Skeletal muscle tissue (tissue), 3 donors: ENCODE measurements at regions not wholly inside any gene's neighbourhood (a gene's known extent, or its start where the extent isn't known, plus 50 kb on each side); places are given as distances from the start of the nearest gene placed in this dataset.

Experiments used
- H3K27ac ChIP-seq: one replicate; pipeline ENCODE4 v1.7.0; 2013; ENCODE audit warnings: mild to moderate bottlenecking, low read depth, low read length, inconsistent platforms
- H3K27me3 ChIP-seq, 3 donors: one replicate each; pipeline ENCODE4 v1.7.0; 2013; ENCODE audit warnings: low read length in 3 of 3; ENCODE audit not compliant: control insufficient read depth in 3 of 3, insufficient read depth in 3 of 3
- H3K36me3 ChIP-seq, 3 donors: one replicate each; pipeline ENCODE4 v1.7.0; 2013; ENCODE audit warnings: low read length in 3 of 3; ENCODE audit not compliant: control insufficient read depth in 3 of 3, insufficient read depth in 3 of 3
- H3K4me1 ChIP-seq, 3 donors: one replicate each; pipeline ENCODE4 v1.7.0; 2013; ENCODE audit warnings: low read length in 3 of 3, mild to moderate bottlenecking in 3 of 3; ENCODE audit not compliant: control insufficient read depth in 3 of 3, insufficient read depth in 3 of 3
- H3K4me3 ChIP-seq, 3 donors: one replicate each; pipeline ENCODE4 v1.7.0; 2013; ENCODE audit warnings: low read length in 3 of 3
- H3K9ac ChIP-seq, 3 donors: one replicate each; pipeline ENCODE4 v1.7.0; 2013; ENCODE audit warnings: low read length in 3 of 3, mild to moderate bottlenecking in 3 of 3, moderate library complexity in 2 of 3, low read depth in 1 of 3
- H3K9me3 ChIP-seq, 3 donors: one replicate each; pipeline ENCODE4 v1.7.0; 2013; ENCODE audit warnings: low read length in 3 of 3; ENCODE audit not compliant: control insufficient read depth in 3 of 3
- donor health status: Osteomylitis.

GRCh38 chr17:33804401-33804800, 450.7 kb upstream of the CCL2 start:
- Histone ChIP-seq H3K9ac (no peak overlapping the region), H3K36me3 (no peaks in the 10 kb centered on the region), H3K4me1 (no peaks in the 10 kb centered on the region), H3K9me3 (no peaks in the 10 kb centered on the region), H3K4me3 (no peak overlapping the region), H3K27ac (no peak overlapping the region), H3K27me3 (peaks cover 0 to 4% (median 3%) of the 10 kb centered on the region in 3 donors)

- Histone ChIP-seq H3K27ac (no peak overlapping the region), H3K36me3 (no peaks in the 10 kb centered on the region), H3K9me3 (no peaks in the 10 kb centered on the region), H3K4me1 (no peaks in the 10 kb centered on the region), H3K4me3 (no peak overlapping the region), H3K9ac (no peak overlapping the region), H3K27me3 (peaks cover 0 to 3% (median 0%) of the 10 kb centered on the region in 3 donors)
Measured at GRCh38 chr17:33806631-33807030, 448.5 kb upstream of the CCL2 start.

GRCh38 chr17:33809748-33810147, 445.3 kb upstream of the CCL2 start:
- no peaks in the 10 kb centered on the region for H3K9me3 ChIP-seq
- H3K4me1 ChIP-seq: no peaks in the 10 kb centered on the region
- H3K4me3 ChIP-seq: no peak overlapping the region
- H3K9ac ChIP-seq: no peak overlapping the region
- peaks cover 0 to 3% (median 0%) of the 10 kb centered on the region in 3 donors for H3K27me3 ChIP-seq
- H3K36me3 ChIP-seq: no peaks in the 10 kb centered on the region
- H3K27ac ChIP-seq: no peak overlapping the region

DNA sequence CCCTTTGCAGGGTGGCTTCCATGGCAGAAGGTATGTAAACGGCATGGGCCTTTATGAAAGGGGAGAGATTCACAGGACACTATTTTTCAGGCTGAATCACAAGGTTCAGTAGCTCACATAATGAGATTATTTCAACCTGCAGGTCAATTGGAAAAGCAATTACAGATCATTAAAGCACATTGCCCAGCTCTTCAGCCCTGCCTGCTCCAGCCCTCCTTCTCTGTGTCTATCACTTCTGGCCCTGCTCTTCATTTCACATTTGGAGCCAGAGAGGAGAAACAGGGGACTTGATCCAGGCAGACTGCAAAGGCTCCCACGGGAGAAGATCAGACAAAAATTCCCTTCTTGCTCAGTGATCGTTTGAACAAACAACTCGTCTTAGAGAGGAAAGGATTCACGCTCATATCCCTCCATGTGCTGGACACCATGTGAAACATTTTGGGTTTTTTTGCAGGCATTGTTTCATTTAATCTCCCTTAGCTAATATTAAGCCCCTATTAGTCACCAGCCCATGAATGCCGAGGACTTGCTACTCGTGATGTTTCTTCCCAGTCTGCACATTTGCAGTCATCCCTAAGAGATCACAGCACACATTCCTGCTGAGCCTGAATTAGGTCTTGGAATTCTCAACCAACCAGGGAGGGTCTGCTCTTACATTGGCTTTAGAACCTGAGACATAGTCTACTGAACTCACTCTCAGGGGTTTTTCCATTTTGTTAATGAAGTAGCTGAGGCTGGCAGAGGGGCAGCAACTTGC, 443.9 kb upstream of the CCL2 start:
- Histone ChIP-seq H3K9ac (no peak overlapping the region), H3K4me3 (no peak overlapping the region), H3K27me3 (peaks cover 0 to 8% (median 4%) of the 10 kb centered on the region in 3 donors), H3K27ac (no peak overlapping the region), H3K9me3 (no peaks in the 10 kb centered on the region), H3K4me1 (no peaks in the 10 kb centered on the region), H3K36me3 (no peaks in the 10 kb centered on the region)

DNA sequence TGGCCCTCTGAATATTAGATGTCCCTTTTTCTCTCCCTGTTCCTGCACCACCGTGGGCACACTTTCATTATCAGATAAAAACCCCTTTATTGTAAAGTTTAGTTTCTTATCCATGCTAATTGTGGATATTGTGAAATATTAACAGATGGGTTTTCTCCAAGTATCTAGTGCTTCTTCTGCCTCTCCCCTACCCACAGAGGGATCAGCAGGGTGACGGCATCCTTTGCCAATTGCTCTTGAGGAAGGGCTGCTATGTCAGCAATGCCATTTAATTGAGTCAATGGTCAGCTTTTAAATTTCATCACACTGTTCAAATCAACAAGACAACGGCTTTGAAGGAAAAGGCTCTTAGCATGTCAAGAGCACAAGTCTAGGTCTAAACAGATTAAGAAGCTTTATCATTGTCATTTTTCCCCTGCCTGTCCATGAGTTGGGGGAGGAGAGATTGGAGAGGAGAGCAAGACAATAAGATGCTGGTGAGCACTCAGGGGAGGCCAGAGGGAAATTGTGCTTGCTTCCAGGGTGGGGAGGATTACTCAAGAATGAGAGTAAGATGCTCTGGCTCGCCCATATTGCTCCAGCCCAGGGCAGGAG, 443.0 kb upstream of the CCL2 start:
- no peaks in the 10 kb centered on the region for H3K36me3 ChIP-seq
- H3K4me3 ChIP-seq: no peak overlapping the region
- H3K27me3 ChIP-seq: peaks cover 3 to 15% (median 4%) of the 10 kb centered on the region in 3 donors
- H3K9me3 ChIP-seq: no peaks in the 10 kb centered on the region
- H3K4me1 ChIP-seq: no peaks in the 10 kb centered on the region
- H3K27ac ChIP-seq: no peak overlapping the region
- H3K9ac ChIP-seq: no peak overlapping the region

DNA sequence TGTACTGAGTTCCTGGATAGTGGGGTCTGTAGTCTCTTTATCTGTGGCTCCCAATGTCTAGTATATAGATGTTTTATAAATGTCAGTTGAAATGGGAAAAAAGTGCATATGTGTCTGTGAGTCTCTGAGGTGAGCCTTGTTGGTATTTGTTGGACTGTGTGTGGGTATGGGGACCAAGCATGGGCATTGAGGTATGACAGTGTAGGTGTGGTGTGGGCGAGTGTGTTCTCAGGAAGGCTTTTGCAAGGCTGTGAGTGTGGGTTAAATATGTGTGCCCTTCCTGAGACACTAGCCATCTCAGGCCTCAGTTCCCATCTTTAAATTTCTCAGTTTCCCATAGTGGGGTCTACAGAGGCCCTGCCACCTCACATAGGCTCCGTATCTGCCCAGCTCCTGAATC, 440.2 kb upstream of the CCL2 start:
- H3K27me3 ChIP-seq: peaks cover 7 to 28% (median 14%) of the 10 kb centered on the region in 3 donors
- H3K9ac ChIP-seq: no peak overlapping the region
- no peaks in the 10 kb centered on the region for H3K36me3 ChIP-seq

GRCh38 chr17:33816036-33816435, 439.0 kb upstream of the CCL2 start:
- Histone ChIP-seq H3K27ac (no peak overlapping the region), H3K4me3 (no peak overlapping the region), H3K27me3 (peaks cover 7 to 28% (median 14%) of the 10 kb centered on the region in 3 donors), H3K9me3 (no peaks in the 10 kb centered on the region), H3K4me1 (no peaks in the 10 kb centered on the region), H3K36me3 (no peaks in the 10 kb centered on the region), H3K9ac (no peak overlapping the region)

More for the DNA sequence above, 440.2 kb upstream of the CCL2 start:
- H3K4me3 ChIP-seq: no peak overlapping the region
- no peak overlapping the region for H3K27ac ChIP-seq
- no peaks in the 10 kb centered on the region for H3K4me1 ChIP-seq
- H3K9me3 ChIP-seq: no peaks in the 10 kb centered on the region

- H3K4me1 ChIP-seq: no peaks in the 10 kb centered on the region
- H3K9ac ChIP-seq: no peak overlapping the region
- H3K27ac ChIP-seq: no peak overlapping the region
- no peaks in the 10 kb centered on the region for H3K9me3 ChIP-seq
- H3K4me3 ChIP-seq: no peak overlapping the region
- no peaks in the 10 kb centered on the region for H3K36me3 ChIP-seq
- peaks cover 7 to 30% (median 18%) of the 10 kb centered on the region in 3 donors for H3K27me3 ChIP-seq
Measured at GRCh38 chr17:33816842-33817617, 438.1 kb upstream of the CCL2 start.

DNA sequence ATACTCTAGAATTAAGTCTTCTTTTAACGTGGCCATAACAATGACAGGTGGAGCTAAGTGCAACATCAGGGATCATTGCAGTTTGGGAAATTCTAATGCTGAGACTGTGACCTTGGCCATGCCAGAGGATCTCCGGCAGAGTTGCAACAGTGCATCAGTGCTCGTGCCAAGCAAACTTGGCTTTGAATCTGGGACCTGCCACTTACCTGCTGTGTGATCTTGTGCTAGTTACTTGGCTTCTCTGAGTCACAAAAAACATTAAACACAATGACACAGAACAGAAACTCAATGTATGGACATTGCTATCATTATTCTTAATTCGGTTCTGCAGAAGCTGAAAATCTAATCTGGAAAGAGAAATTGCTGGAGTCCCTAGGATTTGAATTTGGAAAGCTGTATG, 435.5 kb upstream of the CCL2 start:
- Histone ChIP-seq H3K27ac (no peak overlapping the region), H3K9ac (no peak overlapping the region), H3K4me3 (no peak overlapping the region), H3K36me3 (no peaks in the 10 kb centered on the region), H3K9me3 (no peaks in the 10 kb centered on the region), H3K27me3 (peaks cover 7 to 30% (median 18%) of the 10 kb centered on the region in 3 donors), H3K4me1 (no peaks in the 10 kb centered on the region)

GRCh38 chr17:33832262-33832661, 422.8 kb upstream of the CCL2 start:
- Histone ChIP-seq H3K4me1 (no peaks in the 10 kb centered on the region), H3K9ac (no peak overlapping the region), H3K27me3 (no peaks in the 10 kb centered on the region), H3K36me3 (no peaks in the 10 kb centered on the region), H3K4me3 (no peak overlapping the region), H3K27ac (no peak overlapping the region), H3K9me3 (no peaks in the 10 kb centered on the region)
